Adrenal gland (tissue), 9 donors: ENCODE measurements at regions not wholly inside any gene's neighbourhood (a gene's known extent, or its start where the extent isn't known, plus 50 kb on each side); places are given as distances from the start of the nearest gene placed in this dataset.

Source experiments
- DNase-seq, 7 donors: peaks; one replicate each; pipeline ENCODE4 v3.0.0-alpha.2; 2019 to 2020
- H3K27ac ChIP-seq, 5 donors: fragments of 200-600 bp; sonication (generic) in 4 of 5; 1 replicate in 3 of 5; 2 replicates in 2 of 5; pipeline versions ENCODE4 v1.5.1 to v1.8.0; 2016 to 2020; ENCODE audit warnings: mild to moderate bottlenecking in 1 of 5
- H3K27me3 ChIP-seq: fragments of 200-600 bp; 2 replicates; pipeline ENCODE4 v1.8.0; 2021
- H3K36me3 ChIP-seq, 2 donors: fragments of 200-600 bp; replicated peaks in 1 of 2; 1 replicate in 1 of 2; 2 replicates in 1 of 2; pipeline versions ENCODE4 v1.5.1 to v1.8.0; 2018 to 2022
- H3K4me1 ChIP-seq, 2 donors: fragments of 200-600 bp; replicated peaks in 1 of 2; 1 replicate in 1 of 2; 2 replicates in 1 of 2; pipeline versions ENCODE4 v1.5.1 to v1.8.0; 2018 to 2021
- H3K4me3 ChIP-seq, 4 donors: fragments of 200-600 bp; sonication (generic) in 3 of 4; one replicate each; pipeline ENCODE4 v1.5.1; 2016 to 2018
- H3K9me3 ChIP-seq, 3 donors: fragments of 200-600 bp; sonication (generic) in 1 of 3; replicated peaks in 1 of 3; 1 replicate in 2 of 3; 2 replicates in 1 of 3; pipeline versions ENCODE4 v1.5.1 to v1.8.0; 2016 to 2021
- CTCF ChIP-seq, 6 experiments: fragments of 450-650 bp in 4 of 6; fragments of 200-600 bp in 2 of 6; sonication (generic) in 1 of 6; IDR thresholded peaks; 1 replicate in 5 of 6; 2 replicates in 1 of 6; pipeline versions ENCODE4 v1.5.1 to v1.8.0; 2016 to 2021; ENCODE audit warnings: antibody characterized with exemption in 6 of 6, mild to moderate bottlenecking in 2 of 6, moderate library complexity in 1 of 6
- POLR2A ChIP-seq, 2 donors: fragments of 450-650 bp; IDR thresholded peaks; one replicate each; pipeline ENCODE4 v1.6.1; 2017; ENCODE audit warnings: antibody characterized with exemption in 2 of 2, mild to moderate bottlenecking in 2 of 2, moderate library complexity in 1 of 2
- WGBS, 4 donors: extraction: QIAGEN DNeasy Blood & Tissue Kit in 2 of 4; methylation state at CpG; one replicate each; pipeline versions ENCODE4 v1.1.5 to v1.1.7; 2013 to 2017; 5-methylcytosine and 5-hydroxymethylcytosine counted together
- intact Hi-C, 2 donors: fragments of 100-400 bp; cut with DNase I; formaldehyde crosslinking; loops; one replicate each; pipeline versions ENCODE4 v1.14.1 to v1.15.0; 2022 to 2023
- donor health status: healthy with polysubstance abuse.
- donor health status: Bipolar disorder and iron deficiency.
- donor health status: DM: yes; HTN: yes; CAD: no.
- donor health status: DM: no; HTN: no; CAD: no.
- donor health status: DM: no; HTN: no; CAD: no.

- Histone ChIP-seq H3K4me3 (no peak overlapping the region), H3K27me3 (no peaks in the 10 kb centered on the region), H3K27ac (no peak overlapping the region), H3K9me3 (no peaks in the 10 kb centered on the region), H3K4me1 (no peaks in the 10 kb centered on the region), H3K36me3 (no peaks in the 10 kb centered on the region)
- DNase-seq: no peak
- TF ChIP-seq CTCF (IDR thresholded peaks at IDR 0.05): no peak
- TF ChIP-seq POLR2A (IDR thresholded peaks at IDR 0.05): no peak
- intact Hi-C loops: no loop called here
- WGBS, 4 donors: 43 to 50% (median 48%) methylated on average over 2 of the region's 2 CpGs
Measured at GRCh38 chr6:115570331-115570730, 490.4 kb downstream of the FRK start.

- TF ChIP-seq POLR2A (IDR thresholded peaks at IDR 0.05): no peak
- intact Hi-C loops: no loop called here
- Histone ChIP-seq H3K4me3 (no peak overlapping the region), H3K27me3 (no peaks in the 10 kb centered on the region), H3K9me3 (no peaks in the 10 kb centered on the region), H3K4me1 (no peaks in the 10 kb centered on the region), H3K27ac (no peak overlapping the region), H3K36me3 (no peaks in the 10 kb centered on the region)
- 68 to 94% (median 80%) methylated on average over 4 of the region's 4 CpGs for WGBS, 4 donors
- DNase-seq: no peak
Measured at GRCh38 chr6:115554060-115554459, 506.6 kb downstream of the FRK start.

- intact Hi-C loops: no loop called here
Measured at GRCh38 chr6:115551527-115551926, 509.2 kb downstream of the FRK start.

GRCh38 chr6:115545672-115545986 is 515.1 kb downstream of the FRK start:
- H3K36me3 ChIP-seq: no peaks in the 10 kb centered on the region
- H3K9me3 ChIP-seq: no peaks in the 10 kb centered on the region
- TF ChIP-seq POLR2A (IDR thresholded peaks at IDR 0.05) (no peak), CTCF (IDR thresholded peaks at IDR 0.05) (no peak)
- no peak overlapping the region for H3K27ac ChIP-seq
- no peaks in the 10 kb centered on the region for H3K27me3 ChIP-seq
- H3K4me1 ChIP-seq: no peaks in the 10 kb centered on the region
- intact Hi-C loops: no loop called here
- WGBS, 4 donors: 85 to 100% (median 93%) methylated on average over 1 to 3 of the region's 3 CpGs
- no peak for DNase-seq
- no peak overlapping the region for H3K4me3 ChIP-seq

More at GRCh38 chr6:115551527-115551926, 509.2 kb downstream of the FRK start:
- no peaks in the 10 kb centered on the region for H3K4me1 ChIP-seq
- peak in 1 of 7 donors; percentile 18 for DNase-seq
- H3K27me3 ChIP-seq: no peaks in the 10 kb centered on the region
- H3K9me3 ChIP-seq: no peaks in the 10 kb centered on the region
- no peak overlapping the region for H3K4me3 ChIP-seq
- H3K36me3 ChIP-seq: no peaks in the 10 kb centered on the region
- no peak for TF ChIP-seq CTCF (IDR thresholded peaks at IDR 0.05)
- TF ChIP-seq POLR2A (IDR thresholded peaks at IDR 0.05): no peak
- 13 to 23% (median 19%) methylated on average over 3 of the region's 3 CpGs for WGBS, 4 donors
- no peak overlapping the region for H3K27ac ChIP-seq

GRCh38 chr6:115544765-115545671 is 515.7 kb downstream of the FRK start:
- H3K36me3 ChIP-seq: no peaks in the 10 kb centered on the region
- no peak for TF ChIP-seq CTCF (IDR thresholded peaks at IDR 0.05)
- TF ChIP-seq POLR2A (IDR thresholded peaks at IDR 0.05): no peak
- no peaks in the 10 kb centered on the region for H3K9me3 ChIP-seq
- no peaks in the 10 kb centered on the region for H3K4me1 ChIP-seq
- H3K4me3 ChIP-seq: no peak overlapping the region
- intact Hi-C loops: no loop called here
- DNase-seq: no peak
- no peaks in the 10 kb centered on the region for H3K27me3 ChIP-seq
- WGBS, 4 donors: 87 to 89% (median 88%) methylated on average over 15 to 23 of the region's 23 CpGs
- H3K27ac ChIP-seq: no peak overlapping the region
